Activated naive CD8-positive, alpha-beta T cell (primary cell): ENCODE measurements at regions not wholly inside any gene's neighbourhood (a gene's known extent, or its start where the extent isn't known, plus 50 kb on each side); places are given as distances from the start of the nearest gene placed in this dataset.

Experiments used
- H3K27ac Mint-ChIP-seq: one replicate; pipeline ENCODE4 v1.8.0; 2021; ENCODE audit warnings: mixed read lengths
- H3K27me3 Mint-ChIP-seq: one replicate; pipeline ENCODE4 v1.8.0; 2021; ENCODE audit warnings: mixed read lengths
- H3K36me3 Mint-ChIP-seq: one replicate; pipeline ENCODE4 v1.8.0; 2021; ENCODE audit warnings: mixed read lengths
- H3K4me1 Mint-ChIP-seq: one replicate; pipeline ENCODE4 v1.8.0; 2021; ENCODE audit warnings: low read depth, mixed read lengths
- H3K4me3 Mint-ChIP-seq: one replicate; pipeline ENCODE4 v1.8.0; 2021; ENCODE audit warnings: mild to moderate bottlenecking, mixed read lengths
- H3K9me3 Mint-ChIP-seq: one replicate; pipeline ENCODE4 v1.8.0; 2021; ENCODE audit warnings: low read depth, mixed read lengths

GRCh38 chr5:171614971-171615653, 170.5 kb upstream of the SMIM23 start:
- Mint-ChIP-seq H3K27me3 (peaks cover 4% of the 10 kb centered on the region), H3K4me3 (no peak overlapping the region), H3K36me3 (no peaks in the 10 kb centered on the region), H3K4me1 (no peaks in the 10 kb centered on the region), H3K27ac (no peak overlapping the region), H3K9me3 (no peaks in the 10 kb centered on the region)

DNA sequence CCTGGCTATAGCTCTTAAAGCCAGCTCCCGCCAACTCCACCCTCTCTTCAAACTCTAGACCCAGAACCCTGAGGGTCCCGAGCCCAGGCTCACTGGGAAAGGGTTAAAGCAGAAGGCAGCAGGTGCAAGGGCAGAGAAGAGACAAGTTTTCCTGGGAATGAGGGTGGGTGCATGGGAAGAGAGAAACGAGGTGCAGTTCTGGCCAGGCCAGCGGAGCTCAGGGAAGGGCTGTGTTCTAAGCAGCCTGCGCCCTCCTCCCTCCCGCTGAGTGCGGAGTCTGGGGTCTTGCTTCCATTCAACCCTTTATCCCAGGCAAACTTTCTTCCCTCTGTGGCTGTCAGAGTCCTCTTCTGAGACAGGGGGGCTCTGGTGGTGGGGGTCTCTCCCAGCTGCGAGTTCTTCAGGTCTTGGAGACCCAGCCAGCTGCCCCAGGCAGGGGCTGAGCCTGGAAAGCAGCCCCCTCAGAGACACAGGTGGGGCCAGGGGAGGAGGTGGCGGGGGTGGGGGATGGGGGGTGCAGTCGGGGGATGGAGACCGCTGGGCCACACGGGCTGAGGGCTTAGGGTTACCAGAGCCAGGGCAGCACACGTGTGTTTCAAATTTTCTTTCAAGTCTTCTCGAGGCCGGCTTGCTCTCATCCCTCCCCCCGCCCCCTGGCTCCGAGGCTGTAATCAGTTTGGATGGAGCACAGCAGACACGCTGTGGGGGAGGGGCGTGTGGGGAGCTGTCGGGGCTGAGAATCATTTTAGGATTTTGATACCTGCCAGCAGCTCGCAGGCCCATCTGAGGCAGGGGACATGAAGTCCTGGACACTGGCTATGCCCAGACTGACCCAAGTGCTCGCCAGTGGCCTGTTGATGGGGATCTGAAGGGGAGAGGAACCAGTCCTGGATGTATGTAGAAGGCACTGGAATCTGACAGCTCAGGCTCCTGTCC, 169.6 kb upstream of the SMIM23 start:
- no peaks in the 10 kb centered on the region for H3K9me3 Mint-ChIP-seq
- no peak overlapping the region for H3K4me3 Mint-ChIP-seq
- no peaks in the 10 kb centered on the region for H3K36me3 Mint-ChIP-seq
- no peaks in the 10 kb centered on the region for H3K27me3 Mint-ChIP-seq
- H3K27ac Mint-ChIP-seq = no peak overlapping the region
- H3K4me1 Mint-ChIP-seq = no peaks in the 10 kb centered on the region

DNA sequence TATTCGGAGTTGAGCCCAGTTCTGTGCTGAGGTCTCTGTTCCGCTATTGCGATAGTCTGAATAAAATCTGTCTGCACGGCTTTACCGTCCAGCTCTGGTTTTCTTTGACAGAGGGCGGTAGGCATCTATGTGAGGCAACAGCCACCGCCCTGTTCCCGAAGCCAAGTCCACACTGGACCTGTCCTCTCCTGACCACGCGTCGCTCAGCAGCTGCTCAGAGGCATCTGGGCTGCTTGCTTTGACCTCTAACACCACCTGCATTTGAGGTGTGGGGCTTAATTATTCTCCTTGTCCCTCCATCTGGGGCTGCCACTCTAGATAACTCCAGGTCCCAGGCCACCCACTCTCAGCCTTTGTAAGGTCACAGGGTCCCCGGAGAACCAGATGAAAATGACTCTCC, 168.4 kb upstream of the SMIM23 start:
- no peak overlapping the region for H3K4me3 Mint-ChIP-seq
- H3K27ac Mint-ChIP-seq = no peak overlapping the region
- H3K4me1 Mint-ChIP-seq = no peaks in the 10 kb centered on the region
- H3K27me3 Mint-ChIP-seq = peaks cover 3% of the 10 kb centered on the region
- no peaks in the 10 kb centered on the region for H3K36me3 Mint-ChIP-seq
- H3K9me3 Mint-ChIP-seq = no peaks in the 10 kb centered on the region

DNA sequence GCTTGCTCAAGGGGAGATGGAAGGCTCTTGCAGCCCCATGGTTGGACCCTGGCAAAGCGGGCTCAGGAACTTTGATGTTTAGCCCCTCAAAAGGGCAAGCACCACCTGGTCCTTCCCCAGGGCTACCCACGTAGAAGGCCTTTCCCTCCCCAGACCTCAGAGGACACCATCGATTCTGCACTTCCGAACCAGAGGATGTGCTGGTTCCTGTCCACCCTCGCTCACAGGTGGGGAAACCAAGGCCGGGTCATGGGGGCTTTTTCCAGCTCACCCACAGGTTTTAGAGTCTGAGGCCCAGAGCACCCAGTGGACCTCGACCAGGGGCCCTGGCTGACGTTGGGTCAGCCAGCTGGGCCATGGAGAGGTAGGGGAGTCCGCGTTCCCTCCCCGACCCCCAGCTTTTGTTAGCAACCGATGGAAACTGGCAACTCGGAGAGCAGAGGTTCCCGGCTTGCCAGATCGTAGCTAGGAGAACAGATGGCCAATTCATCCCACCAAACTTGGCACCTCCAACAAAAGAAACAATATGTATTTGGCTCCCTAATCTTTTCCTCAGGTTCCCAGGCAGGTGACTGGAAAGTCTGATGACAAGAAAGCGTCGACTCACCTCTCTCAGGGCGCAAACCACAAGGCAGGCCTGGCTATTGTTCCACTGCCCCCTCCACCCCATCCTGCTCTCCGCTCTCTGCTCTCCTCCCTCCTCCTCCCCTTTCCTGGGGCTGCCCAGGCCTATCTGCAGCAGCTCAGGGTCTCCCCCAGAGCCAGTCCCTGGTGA, 167.6 kb upstream of the SMIM23 start:
- Mint-ChIP-seq H3K36me3 (no peaks in the 10 kb centered on the region), H3K27ac (no peak overlapping the region), H3K4me3 (no peak overlapping the region), H3K9me3 (no peaks in the 10 kb centered on the region), H3K27me3 (peaks cover 3% of the 10 kb centered on the region), H3K4me1 (no peaks in the 10 kb centered on the region)

GRCh38 chr5:171619196-171619595, 166.4 kb upstream of the SMIM23 start:
- Mint-ChIP-seq H3K9me3 (no peaks in the 10 kb centered on the region), H3K27me3 (peaks cover 3% of the 10 kb centered on the region), H3K4me1 (no peaks in the 10 kb centered on the region), H3K27ac (no peak overlapping the region), H3K4me3 (no peak overlapping the region), H3K36me3 (no peaks in the 10 kb centered on the region)

DNA sequence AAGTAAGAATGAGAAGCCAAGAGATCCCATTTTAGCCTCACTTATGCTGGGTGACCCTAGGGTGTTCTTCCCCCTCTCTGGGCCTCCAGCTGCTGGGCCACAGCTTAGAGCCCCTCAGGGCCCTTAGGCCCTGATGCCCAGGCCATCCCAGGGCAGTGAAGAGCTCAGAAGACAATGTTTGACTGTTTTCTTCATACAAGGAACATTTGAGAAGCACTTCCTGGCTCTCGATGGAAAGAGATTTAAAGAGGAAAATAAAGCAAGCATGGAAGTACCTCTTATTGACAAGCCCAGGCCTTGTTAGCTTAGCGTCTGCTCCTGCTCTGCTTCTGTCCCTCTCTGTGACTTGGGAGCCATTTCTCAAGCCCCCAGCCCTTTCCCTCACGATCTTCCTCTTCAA, 165.9 kb upstream of the SMIM23 start:
- H3K36me3 Mint-ChIP-seq = no peaks in the 10 kb centered on the region
- H3K9me3 Mint-ChIP-seq = no peaks in the 10 kb centered on the region
- H3K27me3 Mint-ChIP-seq = peaks cover 4% of the 10 kb centered on the region
- no peaks in the 10 kb centered on the region for H3K4me1 Mint-ChIP-seq
- H3K4me3 Mint-ChIP-seq = no peak overlapping the region
- no peak overlapping the region for H3K27ac Mint-ChIP-seq

- Mint-ChIP-seq H3K27me3 (peaks cover 5% of the 10 kb centered on the region), H3K36me3 (no peaks in the 10 kb centered on the region), H3K27ac (no peak overlapping the region), H3K9me3 (no peaks in the 10 kb centered on the region), H3K4me1 (no peaks in the 10 kb centered on the region), H3K4me3 (no peak overlapping the region)
Measured at GRCh38 chr5:171622010-171622409, 163.6 kb upstream of the SMIM23 start.

GRCh38 chr5:171623107-171623506, 162.5 kb upstream of the SMIM23 start:
- no peaks in the 10 kb centered on the region for H3K9me3 Mint-ChIP-seq
- peaks cover 6% of the 10 kb centered on the region for H3K27me3 Mint-ChIP-seq
- H3K36me3 Mint-ChIP-seq = no peaks in the 10 kb centered on the region
- no peak overlapping the region for H3K4me3 Mint-ChIP-seq
- H3K27ac Mint-ChIP-seq = no peak overlapping the region
- H3K4me1 Mint-ChIP-seq = no peaks in the 10 kb centered on the region

- peaks cover 11% of the 10 kb centered on the region for H3K27me3 Mint-ChIP-seq
- no peak overlapping the region for H3K4me3 Mint-ChIP-seq
- H3K36me3 Mint-ChIP-seq = no peaks in the 10 kb centered on the region
- H3K9me3 Mint-ChIP-seq = no peaks in the 10 kb centered on the region
- H3K27ac Mint-ChIP-seq = no peak overlapping the region
- H3K4me1 Mint-ChIP-seq = no peaks in the 10 kb centered on the region
Measured at GRCh38 chr5:171623551-171624097, 162.0 kb upstream of the SMIM23 start.

DNA sequence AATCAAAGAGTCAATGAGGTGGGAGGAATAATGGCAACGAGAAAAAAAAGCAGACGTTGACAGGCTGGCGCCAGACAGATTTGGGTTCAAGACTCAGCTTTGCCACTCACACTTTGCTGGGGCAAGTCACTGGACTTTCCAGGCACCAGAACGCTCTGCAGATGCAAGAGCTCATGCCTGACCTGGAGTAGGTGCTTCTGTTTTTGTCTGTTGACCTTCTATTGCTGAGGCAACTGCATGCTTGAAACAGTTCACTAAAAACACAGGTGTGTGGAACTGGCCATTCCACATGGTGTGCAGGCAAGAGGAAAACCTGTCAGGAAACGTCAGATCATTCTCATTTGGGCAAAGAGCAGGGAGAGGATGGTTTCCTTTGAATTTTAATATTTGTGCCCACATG, 161.2 kb upstream of the SMIM23 start:
- H3K4me3 Mint-ChIP-seq = no peak overlapping the region
- peaks cover 15% of the 10 kb centered on the region for H3K27me3 Mint-ChIP-seq
- no peaks in the 10 kb centered on the region for H3K9me3 Mint-ChIP-seq
- H3K36me3 Mint-ChIP-seq = no peaks in the 10 kb centered on the region
- H3K4me1 Mint-ChIP-seq = no peaks in the 10 kb centered on the region
- no peak overlapping the region for H3K27ac Mint-ChIP-seq

- Mint-ChIP-seq H3K27ac (no peak overlapping the region), H3K9me3 (no peaks in the 10 kb centered on the region)
Measured at GRCh38 chr5:171625646-171626045, 160.0 kb upstream of the SMIM23 start.

DNA sequence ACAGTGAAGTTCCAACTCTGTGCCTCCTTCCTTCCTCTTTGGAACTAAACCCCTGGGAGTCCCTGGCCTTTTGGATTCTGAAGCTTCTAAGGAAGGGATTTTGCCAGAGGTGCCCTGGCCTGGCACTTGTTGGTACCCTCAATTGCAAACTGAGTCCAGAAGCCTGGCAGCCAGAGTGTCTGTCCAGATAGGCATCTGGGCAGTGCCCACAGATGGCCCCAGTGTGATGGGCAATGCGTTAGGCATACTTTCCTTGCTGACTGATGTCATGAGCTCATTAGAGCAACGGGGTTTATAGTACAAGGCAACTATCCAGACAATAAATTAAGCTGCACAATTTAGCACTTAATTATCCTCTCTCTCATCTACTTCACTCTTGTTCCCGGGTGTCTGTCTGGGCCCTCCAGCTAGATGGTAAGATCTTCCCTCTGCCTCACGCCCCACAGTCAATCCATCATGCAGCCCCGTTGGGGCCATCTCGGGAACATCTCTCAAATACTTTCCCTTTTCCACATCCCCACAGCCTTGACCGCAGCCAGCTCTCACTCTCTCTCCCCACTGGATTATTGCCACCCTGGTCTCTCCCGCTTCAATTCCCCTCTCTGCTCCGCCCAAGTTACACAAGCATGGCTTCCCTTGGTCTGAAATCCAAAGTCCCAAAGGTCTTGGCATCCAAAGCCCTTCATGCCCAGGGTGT, 157.5 kb upstream of the SMIM23 start:
- Mint-ChIP-seq H3K27me3 (peaks cover 15% of the 10 kb centered on the region), H3K36me3 (no peaks in the 10 kb centered on the region), H3K4me3 (no peak overlapping the region), H3K4me1 (no peaks in the 10 kb centered on the region), H3K9me3 (no peaks in the 10 kb centered on the region), H3K27ac (no peak overlapping the region)

More at GRCh38 chr5:171625646-171626045, 160.0 kb upstream of the SMIM23 start:
- H3K4me3 Mint-ChIP-seq = no peak overlapping the region
- H3K4me1 Mint-ChIP-seq = no peaks in the 10 kb centered on the region
- H3K27me3 Mint-ChIP-seq = peaks cover 15% of the 10 kb centered on the region
- no peaks in the 10 kb centered on the region for H3K36me3 Mint-ChIP-seq

- Mint-ChIP-seq H3K36me3 (no peaks in the 10 kb centered on the region), H3K4me1 (no peaks in the 10 kb centered on the region), H3K4me3 (no peak overlapping the region), H3K27ac (no peak overlapping the region), H3K9me3 (no peaks in the 10 kb centered on the region), H3K27me3 (peaks cover 15% of the 10 kb centered on the region)
Measured at GRCh38 chr5:171628633-171628974, 157.0 kb upstream of the SMIM23 start.

DNA sequence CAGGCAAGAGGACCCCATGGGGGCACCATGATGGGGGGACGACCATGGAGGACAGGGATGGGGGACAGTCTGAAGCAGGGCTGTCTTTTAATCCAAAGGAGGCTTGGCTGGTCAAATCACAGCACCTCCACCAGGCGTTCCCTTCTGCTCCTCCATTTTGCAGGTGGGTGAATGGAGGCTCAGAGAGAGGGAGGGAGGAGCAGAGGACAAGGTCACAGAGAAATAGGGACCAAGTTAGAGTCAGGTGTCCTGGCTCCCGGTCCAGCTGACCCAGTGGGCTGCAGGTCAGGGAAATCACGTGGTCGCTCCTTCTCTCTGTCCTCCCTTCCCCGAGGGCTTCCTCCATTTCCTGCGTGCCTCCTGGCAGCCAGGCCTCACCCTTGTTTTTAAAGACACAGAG, 156.4 kb upstream of the SMIM23 start:
- Mint-ChIP-seq H3K27ac (no peak overlapping the region), H3K4me3 (no peak overlapping the region), H3K27me3 (peaks cover 17% of the 10 kb centered on the region), H3K9me3 (no peaks in the 10 kb centered on the region), H3K36me3 (no peaks in the 10 kb centered on the region), H3K4me1 (no peaks in the 10 kb centered on the region)
